Vagina (tissue), 2 donors: ENCODE measurements at regions not wholly inside any gene's neighbourhood (a gene's known extent, or its start where the extent isn't known, plus 50 kb on each side); places are given as distances from the start of the nearest gene placed in this dataset.

Experiments used
- POLR2AphosphoS5 ChIP-seq, 2 donors: sonication (generic); formaldehyde crosslinking; IDR thresholded peaks; one replicate each; pipeline ENCODE4 v1.9.0; 2017; ENCODE audit warnings: antibody characterized with exemption in 2 of 2, mild to moderate bottlenecking in 2 of 2, low read depth in 1 of 2; ENCODE audit not compliant: insufficient read depth in 1 of 2
- TF ChIP-seq, protein P1 (sequence below), 3 experiments: fragments of 450-650 bp in 2 of 3; fragments of 200-600 bp in 1 of 3; sonication (generic) in 1 of 3; IDR thresholded peaks; one replicate each; pipeline ENCODE4 v1.5.1; 2017 to 2019; ENCODE audit warnings: antibody characterized with exemption in 3 of 3, mild to moderate bottlenecking in 2 of 3, moderate library complexity in 2 of 3

- no peak for TF ChIP-seq POLR2AphosphoS5 (IDR thresholded peaks at IDR 0.05; ENCODE audit: insufficient read depth in 1 of 2, low read depth in 1 of 2)
- TF ChIP-seq, protein P1, sequence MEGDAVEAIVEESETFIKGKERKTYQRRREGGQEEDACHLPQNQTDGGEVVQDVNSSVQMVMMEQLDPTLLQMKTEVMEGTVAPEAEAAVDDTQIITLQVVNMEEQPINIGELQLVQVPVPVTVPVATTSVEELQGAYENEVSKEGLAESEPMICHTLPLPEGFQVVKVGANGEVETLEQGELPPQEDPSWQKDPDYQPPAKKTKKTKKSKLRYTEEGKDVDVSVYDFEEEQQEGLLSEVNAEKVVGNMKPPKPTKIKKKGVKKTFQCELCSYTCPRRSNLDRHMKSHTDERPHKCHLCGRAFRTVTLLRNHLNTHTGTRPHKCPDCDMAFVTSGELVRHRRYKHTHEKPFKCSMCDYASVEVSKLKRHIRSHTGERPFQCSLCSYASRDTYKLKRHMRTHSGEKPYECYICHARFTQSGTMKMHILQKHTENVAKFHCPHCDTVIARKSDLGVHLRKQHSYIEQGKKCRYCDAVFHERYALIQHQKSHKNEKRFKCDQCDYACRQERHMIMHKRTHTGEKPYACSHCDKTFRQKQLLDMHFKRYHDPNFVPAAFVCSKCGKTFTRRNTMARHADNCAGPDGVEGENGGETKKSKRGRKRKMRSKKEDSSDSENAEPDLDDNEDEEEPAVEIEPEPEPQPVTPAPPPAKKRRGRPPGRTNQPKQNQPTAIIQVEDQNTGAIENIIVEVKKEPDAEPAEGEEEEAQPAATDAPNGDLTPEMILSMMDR (IDR thresholded peaks at IDR 0.05), result no peak
Measured at GRCh38 chr13:33479105-33479504, 193.6 kb upstream of the STARD13 start.
